Ovary (tissue), 7 donors: ENCODE measurements at regions not wholly inside any gene's neighbourhood (a gene's known extent, or its start where the extent isn't known, plus 50 kb on each side); places are given as distances from the start of the nearest gene placed in this dataset.

Experiments used
- DNase-seq, 5 donors: peaks; one replicate each; pipeline ENCODE4 v3.0.0-alpha.2; 2019 to 2020
- H3K27ac ChIP-seq, 2 donors: fragments of 200-600 bp; one replicate each; pipeline versions ENCODE4 v1.5.1 to v1.8.0; 2019 to 2022
- H3K27me3 ChIP-seq: fragments of 200-600 bp; one replicate; pipeline ENCODE4 v1.8.0; 2022
- H3K36me3 ChIP-seq: fragments of 200-600 bp; sonication (generic); one replicate; pipeline ENCODE4 v1.5.1; 2019
- H3K4me1 ChIP-seq: one replicate; pipeline ENCODE4 v1.8.1; 2013; ENCODE audit warnings: mild to moderate bottlenecking, moderate library complexity; ENCODE audit not compliant: insufficient read depth
- H3K4me3 ChIP-seq: fragments of 200-600 bp; sonication (generic); one replicate; pipeline ENCODE4 v1.5.1; 2017
- H3K9me3 ChIP-seq, 2 donors: fragments of 200-600 bp in 1 of 2; sonication (generic) in 1 of 2; one replicate each; pipeline versions ENCODE4 v1.5.1 to v1.8.1; 2013 to 2019; ENCODE audit warnings: mild to moderate bottlenecking in 1 of 2, moderate library complexity in 1 of 2
- EP300 ChIP-seq: sonication (generic); formaldehyde crosslinking; IDR thresholded peaks from one replicate; pipeline ENCODE4 v1.6.1; 2017; ENCODE audit warnings: antibody characterized with exemption
- POLR2A ChIP-seq: fragments of 450-650 bp; IDR thresholded peaks from one replicate; pipeline ENCODE4 v1.6.1; 2017; ENCODE audit warnings: antibody characterized with exemption, mild to moderate bottlenecking, moderate library complexity
- WGBS, 3 donors: extraction: QIAGEN DNeasy Blood & Tissue Kit in 1 of 3; methylation state at CpG; one replicate each; pipeline versions ENCODE4 v1.1.5 to v1.1.7; 2013 to 2017; 5-methylcytosine and 5-hydroxymethylcytosine counted together
- intact Hi-C, 4 donors: fragments of 100-400 bp; cut with DNase I; formaldehyde crosslinking; loops; one replicate each; pipeline versions ENCODE4 v1.11.0 to v1.15.1; 2022 to 2023
- TF ChIP-seq, protein P1 (sequence below), 3 donors: fragments of 450-650 bp in 2 of 3; fragments of 200-600 bp in 1 of 3; IDR thresholded peaks; one replicate each; pipeline versions ENCODE4 v1.5.1 to v1.8.0; 2016 to 2022; ENCODE audit warnings: antibody characterized with exemption in 3 of 3, mild to moderate bottlenecking in 1 of 3
- donor health status: DM: no; HTN: no; CAD: no; lungs with moderate emphysema.
- donor health status: DM: no; HTN: no; CAD: no.
- donor health status: Bipolar disorder and iron deficiency.
- donor health status: DM: no; HTN: no; CAD: no.
- donor health status: DM: yes; HTN: yes; CAD: no.

DNA sequence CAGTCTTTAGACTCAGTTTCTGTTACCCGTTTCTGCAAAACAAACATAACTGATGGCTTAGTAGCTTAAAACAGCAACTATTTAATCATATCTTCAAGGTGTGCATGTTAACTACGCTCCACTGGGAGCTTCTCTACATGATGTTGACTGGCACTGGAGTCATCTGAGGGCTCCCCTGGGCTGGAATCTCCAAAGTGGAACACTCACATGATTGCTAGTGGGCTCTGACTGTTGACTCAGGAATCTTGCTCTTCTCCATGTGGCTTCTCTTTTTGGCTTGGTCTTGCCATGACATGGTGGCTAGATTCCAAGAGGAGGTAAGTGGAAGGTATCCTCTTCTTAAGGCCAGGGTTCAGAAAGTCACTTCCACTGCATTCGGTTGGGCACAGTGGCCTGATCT is 160.8 kb downstream of the PMAIP1 start:
- no peak for DNase-seq
- no peaks in the 10 kb centered on the region for H3K9me3 ChIP-seq
- intact Hi-C loops, result no loop called here
- no peak overlapping the region for H3K4me3 ChIP-seq
- H3K27ac ChIP-seq, result no peak overlapping the region
- no peaks in the 10 kb centered on the region for H3K4me1 ChIP-seq
- no peaks in the 10 kb centered on the region for H3K27me3 ChIP-seq
- WGBS, 3 donors, result 87 to 91% (median 88%) methylated on average over 3 of the region's 3 CpGs
- no peak for TF ChIP-seq EP300
- TF ChIP-seq, protein P1, sequence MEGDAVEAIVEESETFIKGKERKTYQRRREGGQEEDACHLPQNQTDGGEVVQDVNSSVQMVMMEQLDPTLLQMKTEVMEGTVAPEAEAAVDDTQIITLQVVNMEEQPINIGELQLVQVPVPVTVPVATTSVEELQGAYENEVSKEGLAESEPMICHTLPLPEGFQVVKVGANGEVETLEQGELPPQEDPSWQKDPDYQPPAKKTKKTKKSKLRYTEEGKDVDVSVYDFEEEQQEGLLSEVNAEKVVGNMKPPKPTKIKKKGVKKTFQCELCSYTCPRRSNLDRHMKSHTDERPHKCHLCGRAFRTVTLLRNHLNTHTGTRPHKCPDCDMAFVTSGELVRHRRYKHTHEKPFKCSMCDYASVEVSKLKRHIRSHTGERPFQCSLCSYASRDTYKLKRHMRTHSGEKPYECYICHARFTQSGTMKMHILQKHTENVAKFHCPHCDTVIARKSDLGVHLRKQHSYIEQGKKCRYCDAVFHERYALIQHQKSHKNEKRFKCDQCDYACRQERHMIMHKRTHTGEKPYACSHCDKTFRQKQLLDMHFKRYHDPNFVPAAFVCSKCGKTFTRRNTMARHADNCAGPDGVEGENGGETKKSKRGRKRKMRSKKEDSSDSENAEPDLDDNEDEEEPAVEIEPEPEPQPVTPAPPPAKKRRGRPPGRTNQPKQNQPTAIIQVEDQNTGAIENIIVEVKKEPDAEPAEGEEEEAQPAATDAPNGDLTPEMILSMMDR (IDR thresholded peaks at IDR 0.05), result no peak
- no peak for TF ChIP-seq POLR2A
- H3K36me3 ChIP-seq, result no peaks in the 10 kb centered on the region

DNA sequence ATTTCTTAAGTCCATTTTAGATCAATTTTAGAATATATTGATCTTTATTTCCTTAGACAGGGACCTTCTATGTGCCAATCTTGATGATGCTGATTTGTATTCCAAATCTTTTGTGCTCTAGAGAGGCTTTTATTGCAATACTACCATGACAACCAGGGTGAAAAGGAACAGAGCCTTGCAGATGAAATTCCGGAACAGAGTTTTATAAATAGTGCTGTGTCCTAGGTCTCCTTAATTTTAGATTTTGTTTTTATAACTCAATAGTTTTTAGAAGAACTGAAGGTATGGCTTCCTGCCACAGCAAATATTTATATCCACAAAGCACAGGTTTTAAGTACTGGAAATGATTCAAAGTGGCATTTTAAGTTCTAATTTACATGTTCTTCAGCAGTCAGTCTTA is 160.2 kb downstream of the PMAIP1 start:
- H3K36me3 ChIP-seq, result no peaks in the 10 kb centered on the region
- WGBS, 3 donors, result 36 to 50% (median 44%) methylated on average over 1 of the region's 1 CpG
- H3K4me1 ChIP-seq, result no peaks in the 10 kb centered on the region
- H3K27ac ChIP-seq, result no peak overlapping the region
- DNase-seq, result no peak
- no peaks in the 10 kb centered on the region for H3K9me3 ChIP-seq
- no peaks in the 10 kb centered on the region for H3K27me3 ChIP-seq
- TF ChIP-seq EP300 (no peak), POLR2A (no peak)
- TF ChIP-seq, protein P1 (IDR thresholded peaks at IDR 0.05), result no peak
- intact Hi-C loops, result no loop called here
- no peak overlapping the region for H3K4me3 ChIP-seq

DNA sequence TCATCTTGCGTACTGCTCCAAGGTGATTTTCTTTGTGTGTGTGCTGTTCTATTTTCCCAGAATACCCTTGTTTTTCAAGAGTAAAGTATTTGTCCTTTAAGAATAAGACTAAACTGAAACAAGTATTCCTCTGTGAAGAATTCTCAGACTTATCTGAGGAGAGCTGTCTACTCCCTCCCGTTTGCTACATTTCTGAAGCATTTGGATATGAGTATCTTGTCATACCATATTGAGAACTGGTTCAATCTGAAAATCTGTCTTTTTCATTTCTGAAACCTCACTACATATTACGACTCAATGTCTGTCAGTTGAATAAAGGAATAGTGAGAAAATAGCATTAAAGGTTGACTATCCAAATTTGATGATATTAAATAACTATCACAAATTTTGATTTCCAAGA is 159.4 kb downstream of the PMAIP1 start:
- no peak for DNase-seq
- no peak overlapping the region for H3K4me3 ChIP-seq
- no peaks in the 10 kb centered on the region for H3K9me3 ChIP-seq
- no peaks in the 10 kb centered on the region for H3K4me1 ChIP-seq
- WGBS, 3 donors, result 63 to 79% (median 70%) methylated on average over 3 of the region's 3 CpGs
- TF ChIP-seq, protein P1 (IDR thresholded peaks at IDR 0.05), result no peak
- no peak for TF ChIP-seq EP300
- H3K36me3 ChIP-seq, result no peaks in the 10 kb centered on the region
- intact Hi-C loops, result no loop called here
- H3K27ac ChIP-seq, result no peak overlapping the region
- no peaks in the 10 kb centered on the region for H3K27me3 ChIP-seq

DNA sequence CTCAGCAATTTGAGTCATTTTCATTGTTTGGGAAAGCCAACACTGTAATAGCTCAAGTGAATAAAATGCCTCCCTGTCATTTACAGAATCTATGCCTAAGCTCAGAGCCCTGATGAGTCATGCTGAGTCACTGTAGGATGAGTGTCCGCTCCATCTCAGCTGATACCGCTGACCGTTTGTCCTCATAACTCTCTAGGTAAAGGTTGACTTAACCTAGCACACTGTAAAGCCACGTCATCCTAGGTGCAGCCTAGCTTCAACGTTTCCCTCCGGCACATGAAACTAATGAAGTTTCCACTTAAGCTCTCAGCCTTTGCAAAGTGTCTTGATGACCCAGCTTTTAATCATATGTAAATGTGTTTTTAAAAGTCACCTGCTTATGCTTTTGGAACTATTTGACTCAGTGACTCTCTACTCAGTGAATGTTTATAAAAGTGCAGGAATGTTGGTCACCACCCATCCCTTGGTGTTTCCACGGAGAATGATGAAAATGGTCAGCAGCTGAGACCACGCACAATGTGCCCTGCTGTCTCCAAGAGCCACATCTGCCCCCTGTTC is 154.0 kb downstream of the PMAIP1 start:
- Histone ChIP-seq H3K27ac (no peak overlapping the region), H3K4me3 (no peak overlapping the region), H3K9me3 (no peaks in the 10 kb centered on the region), H3K36me3 (no peaks in the 10 kb centered on the region), H3K4me1 (no peaks in the 10 kb centered on the region), H3K27me3 (no peaks in the 10 kb centered on the region)
- intact Hi-C loops, result no loop called here
- WGBS, 3 donors, result 73 to 86% (median 74%) methylated on average over 8 of the region's 8 CpGs
- TF ChIP-seq POLR2A, result no peak
- TF ChIP-seq EP300, result no peak
- TF ChIP-seq, protein P1 (IDR thresholded peaks at IDR 0.05), result no peak
- DNase-seq, result no peak

DNA sequence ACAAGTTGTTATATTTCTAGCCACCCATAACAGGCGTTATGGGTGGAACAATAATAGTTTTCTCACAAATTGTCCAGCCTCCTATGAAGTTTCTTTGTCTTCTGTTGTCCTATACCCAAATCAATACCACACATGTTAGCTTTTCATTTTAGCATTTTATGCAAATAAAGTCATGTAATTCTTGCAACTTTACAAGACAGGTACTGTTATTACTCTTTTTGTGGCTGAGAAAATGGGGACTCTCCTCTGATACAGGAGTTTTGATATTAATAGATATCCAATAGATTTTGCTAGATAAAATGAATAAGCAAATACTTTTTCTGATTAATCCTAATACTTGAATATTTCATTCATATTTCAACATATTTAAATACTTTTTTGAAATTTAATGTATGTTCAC is 151.0 kb downstream of the PMAIP1 start:
- WGBS, 3 donors, result 77 to 94% (median 86%) methylated on average over 1 of the region's 1 CpG
- no peak overlapping the region for H3K4me3 ChIP-seq
- H3K9me3 ChIP-seq, result no peaks in the 10 kb centered on the region
- DNase-seq, result no peak
- no peaks in the 10 kb centered on the region for H3K27me3 ChIP-seq
- no peaks in the 10 kb centered on the region for H3K36me3 ChIP-seq
- no peak overlapping the region for H3K27ac ChIP-seq
- TF ChIP-seq EP300 (no peak), POLR2A (no peak)
- TF ChIP-seq, protein P1 (IDR thresholded peaks at IDR 0.05), result no peak
- intact Hi-C loops, result no loop called here
- no peaks in the 10 kb centered on the region for H3K4me1 ChIP-seq
